HG03378 (cell line): ENCODE measurements at regions not wholly inside any gene's neighbourhood (a gene's known extent, or its start where the extent isn't known, plus 50 kb on each side); places are given as distances from the start of the nearest gene placed in this dataset.

Source experiments
- ATAC-seq: cut with Tn5 transposase; IDR thresholded peaks from one replicate; pipeline ENCODE4 v1.9.1; 2021; ENCODE audit warnings: mild to moderate bottlenecking, moderate library complexity; ENCODE audit not compliant: unreplicated experiment

- no peak for ATAC-seq
These were observed 128.6 kb upstream of the HS3ST5 start for GRCh38 chr6:114471450-114471849.

GRCh38 chr6:114467931-114468330 is 125.1 kb upstream of the HS3ST5 start:
- ATAC-seq = no peak

- no peak for ATAC-seq
These were observed 122.7 kb upstream of the HS3ST5 start for GRCh38 chr6:114465511-114465910.

- no peak for ATAC-seq
These were observed 111.0 kb upstream of the HS3ST5 start for GRCh38 chr6:114453737-114454276.

GRCh38 chr6:114452785-114453401 is 110.1 kb upstream of the HS3ST5 start:
- no peak for ATAC-seq

- ATAC-seq = no peak
These were observed 107.8 kb upstream of the HS3ST5 start for GRCh38 chr6:114450631-114451030.

- no peak for ATAC-seq
These were observed 106.8 kb upstream of the HS3ST5 start for GRCh38 chr6:114449659-114450058.

- no peak for ATAC-seq
These were observed 103.5 kb upstream of the HS3ST5 start for GRCh38 chr6:114446342-114446741.

- ATAC-seq = no peak
These were observed 103.0 kb upstream of the HS3ST5 start for GRCh38 chr6:114445846-114446245.

GRCh38 chr6:114439411-114439810 is 96.6 kb upstream of the HS3ST5 start:
- ATAC-seq = no peak

GRCh38 chr6:114437235-114437634 is 94.4 kb upstream of the HS3ST5 start:
- no peak for ATAC-seq

- no peak for ATAC-seq
These were observed 93.9 kb upstream of the HS3ST5 start for GRCh38 chr6:114436691-114437090.

- no peak for ATAC-seq
These were observed 93.2 kb upstream of the HS3ST5 start for GRCh38 chr6:114435985-114436384.

GRCh38 chr6:114432400-114432799 is 89.6 kb upstream of the HS3ST5 start:
- no peak for ATAC-seq

GRCh38 chr6:114431641-114432040 is 88.8 kb upstream of the HS3ST5 start:
- ATAC-seq = no peak

- ATAC-seq = no peak
These were observed 87.8 kb upstream of the HS3ST5 start for GRCh38 chr6:114430534-114431124.

GRCh38 chr6:114428341-114428740 is 85.5 kb upstream of the HS3ST5 start:
- no peak for ATAC-seq

- ATAC-seq = no peak
These were observed 78.4 kb upstream of the HS3ST5 start for GRCh38 chr6:114421199-114421598.

- peak; percentile 99 for ATAC-seq
These were observed 76.4 kb upstream of the HS3ST5 start for GRCh38 chr6:114419175-114419574.

- no peak for ATAC-seq
These were observed 75.6 kb upstream of the HS3ST5 start for GRCh38 chr6:114418304-114418972.

GRCh38 chr6:114407426-114408035 is 64.7 kb upstream of the HS3ST5 start:
- ATAC-seq = no peak
